ENCODE measurements at regions not wholly inside any gene's neighbourhood (a gene's known extent, or its start where the extent isn't known, plus 50 kb on each side); places are given as distances from the start of the nearest gene placed in this dataset.

DNA sequence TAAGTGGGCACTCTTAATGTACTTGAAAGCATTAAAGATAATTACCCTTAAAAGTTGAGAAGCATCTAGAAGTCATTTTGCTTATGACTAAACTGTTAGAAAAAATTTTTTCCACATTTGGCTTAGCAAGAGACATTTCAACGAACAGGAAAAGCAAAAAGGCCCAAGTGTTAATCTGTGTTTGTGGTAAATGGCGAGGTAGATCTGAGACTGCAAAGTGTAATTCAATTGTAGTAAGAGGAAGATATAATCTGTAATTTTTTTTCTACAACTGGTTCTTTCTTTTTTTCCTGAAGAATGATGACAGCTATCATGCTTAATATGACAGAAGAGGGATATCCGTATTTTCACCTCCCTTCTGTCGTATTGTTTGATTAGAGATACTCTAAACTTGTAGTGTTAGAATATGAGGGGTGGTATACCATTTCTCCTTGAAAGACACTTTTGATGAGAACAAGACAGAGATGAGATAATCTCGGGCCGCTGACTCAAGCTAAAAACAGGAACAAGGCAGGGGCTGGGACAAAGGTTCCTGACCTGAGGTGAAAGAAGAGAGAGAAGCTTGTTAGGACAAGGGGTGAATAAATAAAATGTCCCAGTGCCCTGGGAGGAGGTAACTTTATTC lies 459.3 kb upstream of the ZNF608 start:
- H3K27ac ChIP-seq, result no peak overlapping the region
- TF ChIP-seq, protein P1, sequence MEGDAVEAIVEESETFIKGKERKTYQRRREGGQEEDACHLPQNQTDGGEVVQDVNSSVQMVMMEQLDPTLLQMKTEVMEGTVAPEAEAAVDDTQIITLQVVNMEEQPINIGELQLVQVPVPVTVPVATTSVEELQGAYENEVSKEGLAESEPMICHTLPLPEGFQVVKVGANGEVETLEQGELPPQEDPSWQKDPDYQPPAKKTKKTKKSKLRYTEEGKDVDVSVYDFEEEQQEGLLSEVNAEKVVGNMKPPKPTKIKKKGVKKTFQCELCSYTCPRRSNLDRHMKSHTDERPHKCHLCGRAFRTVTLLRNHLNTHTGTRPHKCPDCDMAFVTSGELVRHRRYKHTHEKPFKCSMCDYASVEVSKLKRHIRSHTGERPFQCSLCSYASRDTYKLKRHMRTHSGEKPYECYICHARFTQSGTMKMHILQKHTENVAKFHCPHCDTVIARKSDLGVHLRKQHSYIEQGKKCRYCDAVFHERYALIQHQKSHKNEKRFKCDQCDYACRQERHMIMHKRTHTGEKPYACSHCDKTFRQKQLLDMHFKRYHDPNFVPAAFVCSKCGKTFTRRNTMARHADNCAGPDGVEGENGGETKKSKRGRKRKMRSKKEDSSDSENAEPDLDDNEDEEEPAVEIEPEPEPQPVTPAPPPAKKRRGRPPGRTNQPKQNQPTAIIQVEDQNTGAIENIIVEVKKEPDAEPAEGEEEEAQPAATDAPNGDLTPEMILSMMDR (conservative IDR thresholded peaks at IDR 0.05), result no peak

GRCh38 chr5:125207856-125208255 lies 461.4 kb upstream of the ZNF608 start:
- TF ChIP-seq, protein P1 (conservative IDR thresholded peaks at IDR 0.05), result no peak
- no peak overlapping the region; the same call in 1 of the 2 replicates for H3K27ac ChIP-seq

GRCh38 chr5:125209650-125210049 lies 463.2 kb upstream of the ZNF608 start:
- TF ChIP-seq, protein P1 (conservative IDR thresholded peaks at IDR 0.05), result no peak

GRCh38 chr5:125210242-125210947 lies 464.0 kb upstream of the ZNF608 start:
- TF ChIP-seq, protein P1 (conservative IDR thresholded peaks at IDR 0.05), result no peak
- H3K27ac ChIP-seq, result no peak overlapping the region

More at GRCh38 chr5:125209650-125210049, 463.2 kb upstream of the ZNF608 start:
- H3K27ac ChIP-seq, result no peak overlapping the region

GRCh38 chr5:125214080-125214479 lies 467.6 kb upstream of the ZNF608 start:
- TF ChIP-seq, protein P1 (conservative IDR thresholded peaks at IDR 0.05), result no peak
- H3K27ac ChIP-seq, result no peak overlapping the region

GRCh38 chr5:125215593-125215992 lies 469.2 kb upstream of the ZNF608 start:
- H3K27ac ChIP-seq, result no peak overlapping the region

GRCh38 chr5:125219710-125220109 lies 473.3 kb upstream of the ZNF608 start:
- no peak overlapping the region for H3K27ac ChIP-seq
- TF ChIP-seq, protein P1 (conservative IDR thresholded peaks at IDR 0.05), result no peak

More at GRCh38 chr5:125215593-125215992, 469.2 kb upstream of the ZNF608 start:
- TF ChIP-seq, protein P1 (conservative IDR thresholded peaks at IDR 0.05), result no peak

All from VCaP (cell line).